Inflammatory macrophage treated with lipopolysaccharide for 1 hour (primary cell): ENCODE measurements at regions not wholly inside any gene's neighbourhood (a gene's known extent, or its start where the extent isn't known, plus 50 kb on each side); places are given as distances from the start of the nearest gene placed in this dataset.

Experiments used
- DNase-seq, 2 donors: peaks; one replicate each; pipeline ENCODE4 v3.0.0-alpha.2; 2020 to 2022

- no peak for DNase-seq
Measured at GRCh38 chr17:34113089-34113488, 142.0 kb upstream of the CCL2 start.

- no peak for DNase-seq
Measured at GRCh38 chr17:34114174-34114573, 140.9 kb upstream of the CCL2 start.

- no peak for DNase-seq
Measured at GRCh38 chr17:34116306-34116705, 138.8 kb upstream of the CCL2 start.

- DNase-seq = no peak
Measured at GRCh38 chr17:34117332-34117731, 137.8 kb upstream of the CCL2 start.

GRCh38 chr17:34117811-34118210, 137.3 kb upstream of the CCL2 start:
- DNase-seq = no peak

- no peak for DNase-seq
Measured at GRCh38 chr17:34118564-34118963, 136.5 kb upstream of the CCL2 start.

GRCh38 chr17:34121311-34121710, 133.8 kb upstream of the CCL2 start:
- DNase-seq = no peak

GRCh38 chr17:34122515-34122914, 132.6 kb upstream of the CCL2 start:
- no peak for DNase-seq

- no peak for DNase-seq
Measured at GRCh38 chr17:34125010-34125409, 130.1 kb upstream of the CCL2 start.

- no peak for DNase-seq
Measured at GRCh38 chr17:34125921-34126320, 129.2 kb upstream of the CCL2 start.

GRCh38 chr17:34126496-34126895, 128.6 kb upstream of the CCL2 start:
- DNase-seq = no peak

GRCh38 chr17:34126965-34127364, 128.1 kb upstream of the CCL2 start:
- no peak for DNase-seq

- DNase-seq = no peak
Measured at GRCh38 chr17:34130544-34130943, 124.5 kb upstream of the CCL2 start.

- DNase-seq = no peak
Measured at GRCh38 chr17:34131386-34131785, 123.7 kb upstream of the CCL2 start.

GRCh38 chr17:34133350-34133749, 121.7 kb upstream of the CCL2 start:
- no peak for DNase-seq

GRCh38 chr17:34135841-34136240, 119.2 kb upstream of the CCL2 start:
- DNase-seq = no peak

GRCh38 chr17:34140006-34140405, 115.1 kb upstream of the CCL2 start:
- DNase-seq = no peak

- no peak for DNase-seq
Measured at GRCh38 chr17:34141590-34141989, 113.5 kb upstream of the CCL2 start.

- DNase-seq = no peak
Measured at GRCh38 chr17:34143430-34143829, 111.7 kb upstream of the CCL2 start.

GRCh38 chr17:34146440-34147043, 108.5 kb upstream of the CCL2 start:
- DNase-seq = peak in 1 of 2 donors; percentile 12

- DNase-seq = no peak
Measured at GRCh38 chr17:34151102-34151501, 104.0 kb upstream of the CCL2 start.

GRCh38 chr17:34153991-34154390, 101.1 kb upstream of the CCL2 start:
- DNase-seq = no peak

GRCh38 chr17:34154961-34155730, 99.9 kb upstream of the CCL2 start:
- DNase-seq = no peak

- DNase-seq = no peak
Measured at GRCh38 chr17:34155947-34156346, 99.1 kb upstream of the CCL2 start.

GRCh38 chr17:34156401-34156740, 98.7 kb upstream of the CCL2 start:
- DNase-seq = no peak
